HG03175 (cell line): ENCODE measurements at regions not wholly inside any gene's neighbourhood (a gene's known extent, or its start where the extent isn't known, plus 50 kb on each side); places are given as distances from the start of the nearest gene placed in this dataset.
A peak's percentile ranks its signal among the peaks of the same experiment; 100 is the strongest.
"Not testable (repeated sequence)": the region's sequence is repeated elsewhere in the genome, so short reads cannot be mapped to it uniquely, and the experiment has no call there.

ENCODE experiments used
- ATAC-seq: cut with Tn5 transposase; IDR thresholded peaks from one replicate; pipeline ENCODE4 v1.9.1; 2021; ENCODE audit warnings: mild to moderate bottlenecking, moderate library complexity; ENCODE audit not compliant: unreplicated experiment

DNA sequence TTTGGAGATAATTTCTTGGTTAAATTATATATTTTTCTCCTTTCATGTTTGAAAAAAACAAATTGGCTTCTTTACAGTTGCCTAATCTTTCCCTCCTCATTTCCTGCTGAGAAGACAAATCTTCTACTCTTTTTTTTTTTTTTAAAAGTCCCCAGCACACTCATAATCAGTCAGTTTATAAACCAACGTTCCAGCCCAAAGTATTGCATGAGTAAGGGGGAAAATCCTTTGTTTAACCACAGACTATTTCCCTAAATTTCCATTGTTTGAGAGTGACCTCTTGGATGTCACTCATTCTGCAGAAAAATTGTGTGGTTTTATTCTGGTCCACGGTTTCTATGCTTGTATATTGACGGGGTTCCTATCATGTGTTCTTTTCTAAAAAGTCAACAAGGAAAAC lies 55.1 kb upstream of the TLR4 start:
- ATAC-seq = no peak

- no peak for ATAC-seq
These were observed 59.1 kb upstream of the TLR4 start for GRCh38 chr9:117644932-117645636.

DNA sequence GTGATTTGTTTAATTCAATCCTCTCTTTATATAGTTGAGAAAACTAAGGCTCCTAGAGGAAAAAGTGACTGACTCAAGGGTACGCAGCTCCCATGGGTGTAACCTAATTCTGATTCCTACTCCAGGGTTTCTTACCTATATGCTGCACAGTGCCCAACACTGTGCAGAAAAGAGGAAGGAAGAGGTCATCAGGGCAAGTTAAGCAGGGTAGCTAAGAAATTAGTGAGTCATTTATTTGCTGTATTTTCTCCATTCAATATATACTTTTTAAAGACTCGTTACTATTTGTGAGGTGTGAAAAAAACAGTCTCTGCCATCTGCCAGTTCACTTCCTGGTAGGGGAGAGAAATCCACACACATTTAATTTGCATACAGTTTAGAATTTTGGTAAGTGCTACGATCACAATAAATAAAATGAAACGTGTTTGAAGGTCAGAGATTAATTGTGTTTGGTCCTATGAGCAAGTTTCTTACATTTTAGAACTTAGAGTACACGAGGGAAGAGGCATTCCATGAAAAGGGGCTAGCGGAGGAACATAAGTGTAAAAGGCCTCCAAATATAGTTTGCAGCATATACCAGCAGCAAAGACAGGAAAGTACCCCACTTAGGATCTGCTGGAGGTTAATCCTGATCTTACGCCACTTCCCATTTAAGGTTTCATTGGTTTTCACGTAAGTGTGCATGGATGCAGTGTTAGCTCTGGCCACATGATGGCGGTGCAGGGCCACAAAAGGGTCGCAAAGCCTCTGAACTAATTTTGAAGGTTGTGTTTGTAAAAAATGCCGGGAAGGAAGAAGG lies 59.9 kb upstream of the TLR4 start:
- ATAC-seq = peak; percentile 75

DNA sequence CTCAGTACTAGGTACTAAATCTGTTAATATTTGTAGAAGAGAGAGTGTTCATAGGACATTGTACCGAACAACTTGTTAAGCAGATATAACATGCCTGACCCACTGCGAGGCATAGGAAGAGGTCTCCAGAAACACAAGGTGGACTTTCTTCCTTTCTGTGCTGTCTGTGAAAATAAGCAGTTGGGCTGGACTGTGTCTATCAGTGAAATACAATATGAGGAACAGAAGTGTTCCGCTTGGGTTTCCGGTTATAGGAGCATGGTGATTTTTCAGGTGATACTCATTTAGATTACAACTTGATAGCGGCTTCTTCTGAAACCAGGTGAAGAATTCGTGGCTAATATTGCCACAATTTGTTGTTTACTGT lies 60.9 kb upstream of the TLR4 start:
- no peak for ATAC-seq

GRCh38 chr9:117642571-117643287 lies 61.5 kb upstream of the TLR4 start:
- not testable (repeated sequence) for ATAC-seq

- ATAC-seq = no peak
These were observed 67.5 kb upstream of the TLR4 start for GRCh38 chr9:117636681-117637080.

DNA sequence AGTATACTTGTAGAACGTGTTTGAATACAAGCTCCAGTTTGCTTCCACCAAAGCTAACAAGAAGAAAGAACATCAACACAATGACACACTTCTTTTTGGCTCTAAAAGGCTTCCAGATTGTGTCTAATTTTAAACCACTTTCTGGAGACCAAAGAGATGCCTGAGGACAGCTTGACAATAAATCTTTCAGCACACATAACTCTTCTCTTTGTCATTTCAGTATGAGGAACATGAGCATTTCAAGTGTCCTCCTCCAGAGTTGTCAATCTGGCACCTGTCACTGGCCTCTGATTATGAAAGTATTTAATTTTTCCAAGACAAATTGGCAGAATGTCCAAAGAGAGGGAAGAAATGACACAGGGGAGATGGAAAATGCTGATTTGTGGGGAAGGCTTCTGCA lies 79.0 kb upstream of the TLR4 start:
- ATAC-seq = no peak

- no peak for ATAC-seq
These were observed 80.1 kb upstream of the TLR4 start for GRCh38 chr9:117624106-117624505.

- ATAC-seq = no peak
These were observed 81.9 kb upstream of the TLR4 start for GRCh38 chr9:117622347-117622746.

- no peak for ATAC-seq
These were observed 87.8 kb upstream of the TLR4 start for GRCh38 chr9:117616431-117616831.

GRCh38 chr9:117612317-117612716 lies 91.9 kb upstream of the TLR4 start:
- ATAC-seq = no peak

DNA sequence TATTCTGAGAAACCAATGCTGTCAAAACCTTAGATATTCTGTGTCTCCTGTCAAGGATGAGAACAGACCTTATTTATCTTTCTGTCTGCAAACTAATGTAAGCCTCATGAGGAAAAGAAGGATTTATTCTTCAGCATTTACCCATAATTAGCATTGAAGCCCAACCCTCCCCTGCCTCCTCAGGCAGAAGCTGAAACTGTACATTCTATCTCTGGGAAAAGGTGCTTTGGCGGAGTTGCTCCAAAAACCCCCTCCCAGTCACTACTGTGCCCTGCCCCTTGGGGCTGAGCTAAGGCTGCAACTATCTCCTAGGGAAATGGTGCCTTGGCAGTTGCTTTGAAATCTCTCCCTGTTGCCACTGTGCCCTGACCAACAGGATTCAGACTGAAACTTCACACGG lies 106.2 kb upstream of the TLR4 start:
- no peak for ATAC-seq

GRCh38 chr9:117596678-117597077 lies 107.5 kb upstream of the TLR4 start:
- ATAC-seq = no peak

DNA sequence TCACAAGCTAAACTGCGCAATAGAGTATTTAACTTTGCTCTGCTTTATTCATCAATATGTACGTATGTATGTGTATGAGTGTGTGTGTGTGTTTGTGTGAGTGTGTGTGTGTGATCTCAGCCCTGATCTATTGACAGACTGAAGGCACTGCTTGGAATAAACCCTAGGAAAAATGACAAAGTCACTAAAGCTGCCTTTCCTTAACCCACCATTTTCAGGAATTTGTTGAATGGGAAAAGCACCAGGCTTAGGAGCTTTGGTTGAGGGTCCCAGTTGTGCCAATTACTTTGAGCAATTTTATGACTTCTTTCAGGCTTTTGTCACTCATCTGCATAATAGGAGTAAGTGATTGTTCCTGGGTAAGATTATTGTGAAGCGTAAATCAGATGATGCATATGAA lies 108.6 kb upstream of the TLR4 start:
- no peak for ATAC-seq

DNA sequence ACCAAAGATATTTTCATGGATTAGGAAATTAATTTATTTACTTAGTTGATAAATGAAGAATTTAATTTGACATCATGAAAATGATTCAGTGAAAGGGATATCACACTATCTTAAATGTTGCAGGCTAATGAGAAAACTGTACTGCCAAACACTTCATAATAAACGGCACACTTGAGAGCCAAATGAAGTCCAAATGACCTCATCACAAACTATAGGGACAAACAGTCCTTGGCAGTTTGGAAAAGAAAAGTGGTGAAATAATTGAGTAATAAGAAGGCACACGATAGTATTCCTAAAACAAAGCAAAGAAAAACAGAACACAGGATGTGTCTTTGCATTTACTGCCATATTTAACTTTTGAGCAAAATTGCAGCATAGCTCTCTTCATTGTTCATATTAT lies 116.9 kb upstream of the TLR4 start:
- ATAC-seq = no peak

DNA sequence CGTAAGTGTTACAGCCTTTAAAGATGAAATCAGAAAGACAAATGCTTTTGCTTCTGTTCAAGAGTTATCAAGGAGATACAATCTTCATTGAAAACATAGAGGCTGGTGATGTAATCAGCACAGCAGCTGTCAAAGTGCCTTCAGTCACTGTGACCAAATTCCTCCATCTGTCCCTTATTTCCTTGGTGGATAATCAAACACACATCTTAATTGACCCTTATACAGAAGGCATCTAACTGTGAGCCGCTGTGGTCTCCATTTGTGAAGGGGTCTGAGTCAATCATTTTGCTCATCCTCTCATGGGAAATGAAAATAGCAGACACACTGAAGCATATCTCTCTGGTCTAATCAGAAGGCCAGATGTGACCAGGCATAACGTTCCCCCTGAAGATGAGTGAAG lies 130.1 kb upstream of the TLR4 start:
- no peak for ATAC-seq

DNA sequence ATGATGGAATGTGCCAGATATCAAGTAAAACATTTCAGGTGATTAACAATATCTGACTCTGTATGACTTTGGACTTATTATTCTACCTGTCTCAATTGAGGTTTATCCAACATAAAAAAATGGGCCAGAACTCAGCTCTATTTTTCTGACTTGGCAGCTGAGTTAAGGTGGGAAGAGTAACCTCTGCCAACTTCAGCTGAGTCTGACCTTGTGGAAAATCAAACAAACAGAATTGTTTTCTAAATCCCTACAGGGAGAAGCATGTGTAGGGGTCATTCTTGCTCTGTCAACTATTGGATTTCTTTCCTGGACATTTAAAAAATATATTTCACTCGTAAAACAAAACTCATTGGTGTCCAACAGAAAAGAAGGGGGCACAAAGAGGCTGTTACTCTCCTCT lies 139.4 kb upstream of the TLR4 start:
- no peak for ATAC-seq

- ATAC-seq = no peak
These were observed 142.4 kb upstream of the TLR4 start for GRCh38 chr9:117561761-117562160.

DNA sequence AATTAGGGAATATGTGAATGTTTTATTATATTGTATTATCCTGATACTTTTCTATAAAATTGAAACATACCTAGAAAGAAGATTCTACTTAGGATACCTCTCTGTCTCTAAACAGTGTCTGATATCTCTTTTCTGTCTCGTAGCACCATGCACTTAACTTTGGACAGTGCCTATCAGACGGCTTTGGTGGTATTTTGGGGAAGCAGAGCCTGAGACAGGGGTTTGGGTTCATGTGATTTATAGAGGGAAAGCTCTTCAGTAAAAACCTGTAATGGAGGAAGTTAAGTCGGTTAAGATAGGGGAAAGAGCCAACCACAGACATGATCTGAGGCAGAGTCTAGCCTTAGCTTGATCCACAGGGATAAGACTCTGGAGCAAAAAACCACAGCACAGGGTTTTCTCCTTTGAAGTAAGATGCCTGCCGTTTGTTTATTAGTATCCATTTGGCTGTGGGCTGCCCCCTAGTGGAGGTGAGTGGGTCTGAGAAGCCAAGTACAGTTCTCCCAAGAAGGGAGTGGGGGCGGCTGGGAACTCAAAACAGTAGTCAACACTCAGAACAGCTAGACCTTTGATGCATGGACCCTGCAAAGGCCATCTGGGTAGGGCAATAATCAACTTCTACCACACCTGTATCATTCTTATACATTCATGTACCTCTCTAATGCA lies 141.2 kb upstream of the ASTN2 start:
- ATAC-seq = peak; percentile 85

GRCh38 chr9:117552811-117553210 lies 138.0 kb upstream of the ASTN2 start:
- no peak for ATAC-seq

DNA sequence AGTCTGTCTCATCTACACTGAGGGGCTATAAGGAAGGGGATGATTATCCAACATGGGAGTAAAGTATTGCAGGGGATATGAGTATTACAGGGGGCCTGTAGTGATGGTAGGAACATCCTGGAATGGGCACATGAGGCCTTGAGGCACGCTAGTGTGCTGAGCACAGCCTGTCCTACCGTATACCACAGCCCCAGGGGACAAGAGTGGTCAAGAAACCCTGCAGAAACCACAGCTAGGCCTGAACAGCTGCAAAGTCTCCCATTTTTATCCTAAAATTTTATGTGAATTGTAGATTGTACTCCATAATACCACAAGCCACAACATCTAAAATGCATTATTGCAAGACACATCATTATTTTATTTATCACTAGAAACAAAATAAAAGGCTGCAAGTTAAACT lies 136.3 kb upstream of the ASTN2 start:
- ATAC-seq = no peak
